Endothelial cell (in vitro differentiated cells): ENCODE measurements at regions not wholly inside any gene's neighbourhood (a gene's known extent, or its start where the extent isn't known, plus 50 kb on each side); places are given as distances from the start of the nearest gene placed in this dataset.

Source experiments
- DNase-seq: peaks from one replicate; pipeline ENCODE4 v3.0.0; 2021; ENCODE audit warnings: low spot score
- H3K27ac Mint-ChIP-seq: one replicate; pipeline ENCODE4 v1.8.0; 2021; ENCODE audit warnings: mixed read lengths, inconsistent platforms; ENCODE audit not compliant: unreplicated experiment
- H3K27me3 Mint-ChIP-seq: one replicate; pipeline ENCODE4 v1.8.0; 2021; ENCODE audit warnings: mild to moderate bottlenecking, moderate library complexity, mixed read lengths, inconsistent platforms; ENCODE audit not compliant: unreplicated experiment
- H3K36me3 Mint-ChIP-seq: one replicate; pipeline ENCODE4 v1.8.0; 2021; ENCODE audit warnings: mild to moderate bottlenecking, low read depth, mixed read lengths, inconsistent platforms; ENCODE audit not compliant: unreplicated experiment
- H3K4me1 Mint-ChIP-seq: one replicate; pipeline ENCODE4 v1.8.0; 2021; ENCODE audit warnings: mild to moderate bottlenecking, mixed read lengths, inconsistent platforms; ENCODE audit not compliant: unreplicated experiment
- H3K4me3 Mint-ChIP-seq: one replicate; pipeline ENCODE4 v1.8.0; 2021; ENCODE audit warnings: mild to moderate bottlenecking, mixed read lengths, inconsistent platforms; ENCODE audit not compliant: unreplicated experiment
- H3K9me3 Mint-ChIP-seq: one replicate; pipeline ENCODE4 v1.8.0; 2021; ENCODE audit warnings: mixed read lengths, inconsistent platforms; ENCODE audit not compliant: unreplicated experiment
- TF ChIP-seq, protein P1 (sequence below): fragments of 200-600 bp; sonication (generic); IDR thresholded peaks from one replicate; pipeline ENCODE4 v1.5.0; 2021; ENCODE audit warnings: antibody characterized with exemption; ENCODE audit not compliant: unreplicated experiment

DNA sequence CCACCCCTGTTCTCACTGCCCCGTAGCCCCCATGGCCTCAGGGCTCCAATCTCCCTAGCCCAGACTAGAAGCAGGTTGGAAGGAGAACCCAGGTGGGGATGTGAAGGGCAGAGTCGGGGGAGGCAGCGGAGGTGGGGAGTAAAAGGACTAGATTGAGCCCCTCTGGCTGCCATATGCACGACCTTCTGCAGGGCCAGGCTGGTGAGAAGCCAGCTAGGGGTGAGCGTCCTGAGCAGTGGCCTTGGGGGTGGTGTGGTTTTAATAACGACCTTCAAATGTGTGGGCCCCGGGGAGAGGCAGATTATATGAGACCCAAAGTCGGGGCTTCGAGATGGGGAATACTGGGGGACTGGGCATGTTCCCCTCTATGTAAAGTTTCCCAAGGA lies 139.5 kb downstream of the C9orf50 start:
- H3K27me3 Mint-ChIP-seq: peaks cover 11% of the 10 kb centered on the region
- peaks cover 6% of the 10 kb centered on the region for H3K36me3 Mint-ChIP-seq
- DNase-seq: no peak
- H3K4me3 Mint-ChIP-seq: no peak overlapping the region
- TF ChIP-seq, protein P1, sequence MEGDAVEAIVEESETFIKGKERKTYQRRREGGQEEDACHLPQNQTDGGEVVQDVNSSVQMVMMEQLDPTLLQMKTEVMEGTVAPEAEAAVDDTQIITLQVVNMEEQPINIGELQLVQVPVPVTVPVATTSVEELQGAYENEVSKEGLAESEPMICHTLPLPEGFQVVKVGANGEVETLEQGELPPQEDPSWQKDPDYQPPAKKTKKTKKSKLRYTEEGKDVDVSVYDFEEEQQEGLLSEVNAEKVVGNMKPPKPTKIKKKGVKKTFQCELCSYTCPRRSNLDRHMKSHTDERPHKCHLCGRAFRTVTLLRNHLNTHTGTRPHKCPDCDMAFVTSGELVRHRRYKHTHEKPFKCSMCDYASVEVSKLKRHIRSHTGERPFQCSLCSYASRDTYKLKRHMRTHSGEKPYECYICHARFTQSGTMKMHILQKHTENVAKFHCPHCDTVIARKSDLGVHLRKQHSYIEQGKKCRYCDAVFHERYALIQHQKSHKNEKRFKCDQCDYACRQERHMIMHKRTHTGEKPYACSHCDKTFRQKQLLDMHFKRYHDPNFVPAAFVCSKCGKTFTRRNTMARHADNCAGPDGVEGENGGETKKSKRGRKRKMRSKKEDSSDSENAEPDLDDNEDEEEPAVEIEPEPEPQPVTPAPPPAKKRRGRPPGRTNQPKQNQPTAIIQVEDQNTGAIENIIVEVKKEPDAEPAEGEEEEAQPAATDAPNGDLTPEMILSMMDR: no peak
- no peak overlapping the region for H3K27ac Mint-ChIP-seq
- peaks cover 56% of the 10 kb centered on the region for H3K4me1 Mint-ChIP-seq
- H3K9me3 Mint-ChIP-seq: no peaks in the 10 kb centered on the region

DNA sequence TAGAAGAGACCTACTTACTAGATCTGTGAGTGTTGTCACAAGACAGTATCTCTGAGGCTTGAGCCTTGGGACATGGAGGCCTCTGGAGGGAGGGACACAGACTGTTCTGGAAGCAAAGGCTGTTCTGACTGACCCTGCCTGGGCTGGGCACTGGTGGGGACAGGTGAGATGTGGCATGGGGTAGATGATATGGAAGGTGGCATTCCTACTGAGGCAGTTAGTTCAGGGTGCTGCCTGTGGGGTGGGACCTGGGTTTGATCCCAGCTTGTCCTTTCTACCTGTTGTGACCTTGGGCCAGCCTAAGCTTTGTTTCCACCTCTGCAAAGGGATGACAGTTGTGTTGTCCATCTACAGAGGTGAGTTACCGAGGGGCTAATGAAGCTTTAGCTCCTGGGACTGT lies 140.2 kb downstream of the C9orf50 start:
- TF ChIP-seq, protein P1: no peak
- no peak for DNase-seq
- H3K36me3 Mint-ChIP-seq: peaks cover 6% of the 10 kb centered on the region
- peaks cover 11% of the 10 kb centered on the region for H3K27me3 Mint-ChIP-seq
- H3K4me3 Mint-ChIP-seq: no peak overlapping the region
- H3K9me3 Mint-ChIP-seq: no peaks in the 10 kb centered on the region
- H3K4me1 Mint-ChIP-seq: peaks cover 54% of the 10 kb centered on the region
- no peak overlapping the region for H3K27ac Mint-ChIP-seq

DNA sequence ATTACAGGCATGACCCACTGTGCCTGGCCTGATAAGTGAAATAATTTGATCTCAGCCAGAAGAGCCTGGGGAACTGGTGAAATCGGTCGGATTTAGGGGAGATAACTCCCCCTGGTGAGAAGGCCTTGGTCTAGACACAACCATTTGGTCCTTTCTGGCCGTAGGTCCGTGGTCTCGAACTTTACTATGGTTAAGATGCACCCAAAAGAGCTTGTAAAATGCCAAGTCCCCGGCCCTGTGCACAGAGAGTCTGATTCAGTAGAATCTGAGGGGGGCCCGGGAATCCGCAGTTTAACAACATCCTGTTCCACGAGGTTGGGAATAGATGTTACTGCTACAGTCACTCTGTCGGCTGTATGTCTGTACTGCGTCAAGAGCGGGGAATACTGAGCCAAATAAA lies 140.7 kb downstream of the C9orf50 start:
- no peaks in the 10 kb centered on the region for H3K9me3 Mint-ChIP-seq
- H3K36me3 Mint-ChIP-seq: peaks cover 6% of the 10 kb centered on the region
- no peak overlapping the region for H3K27ac Mint-ChIP-seq
- H3K27me3 Mint-ChIP-seq: peaks cover 11% of the 10 kb centered on the region
- DNase-seq: no peak
- peaks cover 51% of the 10 kb centered on the region for H3K4me1 Mint-ChIP-seq
- TF ChIP-seq, protein P1: no peak
- no peak overlapping the region for H3K4me3 Mint-ChIP-seq

DNA sequence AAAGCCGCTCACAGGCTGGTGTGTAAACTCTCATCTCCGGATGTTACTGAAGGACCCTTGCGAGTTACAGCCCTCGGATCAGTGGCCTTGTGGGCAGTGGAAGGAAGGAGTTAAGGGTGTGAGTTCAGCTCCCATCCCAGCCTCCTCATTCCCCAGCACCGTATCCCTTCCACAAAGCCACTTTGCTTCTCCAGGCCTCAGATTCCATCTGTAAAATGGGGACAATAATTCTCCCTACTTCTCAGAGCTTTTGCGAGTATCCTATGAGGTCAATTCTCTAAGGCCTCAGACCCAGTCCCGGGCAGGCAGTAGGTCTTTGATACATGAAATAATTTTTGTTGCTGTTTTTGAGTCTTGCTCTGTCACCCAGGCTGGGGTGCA lies 141.3 kb downstream of the C9orf50 start:
- H3K4me3 Mint-ChIP-seq: no peak overlapping the region
- H3K9me3 Mint-ChIP-seq: no peaks in the 10 kb centered on the region
- H3K36me3 Mint-ChIP-seq: peaks cover 5% of the 10 kb centered on the region
- H3K27me3 Mint-ChIP-seq: peaks cover 11% of the 10 kb centered on the region
- TF ChIP-seq, protein P1: no peak
- H3K4me1 Mint-ChIP-seq: peaks cover 50% of the 10 kb centered on the region
- DNase-seq: no peak
- H3K27ac Mint-ChIP-seq: no peak overlapping the region

DNA sequence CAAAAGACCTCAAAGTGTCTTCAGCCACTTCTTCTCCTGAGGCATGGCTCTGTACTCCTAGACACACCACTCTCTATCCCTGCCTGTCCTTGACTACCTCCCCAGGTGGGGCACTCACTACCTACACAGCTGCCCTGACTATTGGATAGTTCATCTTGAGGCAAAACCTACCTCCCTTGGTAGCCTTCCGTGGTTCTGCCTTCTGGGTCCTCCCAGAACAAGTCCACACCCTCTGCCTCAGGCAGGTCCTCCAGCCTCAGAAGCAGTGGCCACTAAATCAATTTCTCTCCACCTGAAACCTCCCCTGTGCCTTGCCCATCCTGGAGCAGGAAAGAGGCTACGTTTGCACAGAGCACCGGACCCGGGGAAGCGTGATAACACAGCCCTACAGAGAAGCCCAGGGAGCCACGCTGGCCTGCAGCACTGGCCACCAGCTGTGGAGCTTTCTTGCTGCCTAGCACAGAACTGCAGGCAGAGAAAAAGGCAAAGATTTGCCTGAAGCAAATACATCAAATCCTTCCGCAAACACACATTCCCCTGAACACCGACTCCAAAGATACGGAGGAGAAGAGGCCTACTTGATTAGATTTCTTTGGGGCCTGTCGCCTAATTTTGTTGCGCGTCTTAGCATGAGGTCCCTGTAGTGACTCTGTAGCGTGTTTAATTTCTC lies 141.8 kb downstream of the C9orf50 start:
- no peak overlapping the region for H3K4me3 Mint-ChIP-seq
- no peak overlapping the region for H3K27ac Mint-ChIP-seq
- TF ChIP-seq, protein P1: no peak
- no peaks in the 10 kb centered on the region for H3K9me3 Mint-ChIP-seq
- H3K27me3 Mint-ChIP-seq: peaks cover 7% of the 10 kb centered on the region
- no peaks in the 10 kb centered on the region for H3K36me3 Mint-ChIP-seq
- DNase-seq: no peak
- peaks cover 45% of the 10 kb centered on the region for H3K4me1 Mint-ChIP-seq
